Suprapubic skin (tissue), 4 donors: ENCODE measurements at regions not wholly inside any gene's neighbourhood (a gene's known extent, or its start where the extent isn't known, plus 50 kb on each side); places are given as distances from the start of the nearest gene placed in this dataset.
"Not testable (repeated sequence)": the region's sequence is repeated elsewhere in the genome, so short reads cannot be mapped to it uniquely, and the experiment has no call there.

Experiments
- DNase-seq, 2 donors: peaks; one replicate each; pipeline ENCODE4 v3.0.0-alpha.2; 2019; ENCODE audit warnings: low spot score in 2 of 2
- H3K27ac ChIP-seq: fragments of 200-600 bp; sonication (generic); one replicate; pipeline ENCODE4 v1.5.1; 2019
- H3K27me3 ChIP-seq: fragments of 200-600 bp; sonication (generic); one replicate; pipeline ENCODE4 v1.5.1; 2019
- H3K36me3 ChIP-seq: fragments of 200-600 bp; sonication (generic); one replicate; pipeline ENCODE4 v1.5.1; 2019
- H3K4me1 ChIP-seq: fragments of 200-600 bp; sonication (generic); one replicate; pipeline ENCODE4 v1.5.1; 2019
- H3K4me3 ChIP-seq: fragments of 200-600 bp; sonication (generic); one replicate; pipeline ENCODE4 v1.5.1; 2019; ENCODE audit warnings: mild to moderate bottlenecking
- H3K9me3 ChIP-seq: fragments of 200-600 bp; sonication (generic); one replicate; pipeline ENCODE4 v1.5.1; 2019
- CTCF ChIP-seq, 2 donors: fragments of 200-600 bp in 1 of 2; fragments of 450-650 bp in 1 of 2; sonication (generic) in 1 of 2; IDR thresholded peaks; one replicate each; pipeline ENCODE4 v1.5.1; 2016 to 2019; ENCODE audit warnings: antibody characterized with exemption in 2 of 2, mild to moderate bottlenecking in 1 of 2, moderate library complexity in 1 of 2
- EP300 ChIP-seq: sonication (generic); formaldehyde crosslinking; IDR thresholded peaks from one replicate; pipeline ENCODE4 v1.6.1; 2017; ENCODE audit warnings: antibody characterized with exemption
- POLR2A ChIP-seq, 2 donors: fragments of 450-650 bp; IDR thresholded peaks; one replicate each; pipeline ENCODE4 v1.6.1; 2017; ENCODE audit warnings: antibody characterized with exemption in 2 of 2, mild to moderate bottlenecking in 2 of 2, moderate library complexity in 2 of 2
- POLR2AphosphoS5 ChIP-seq, 3 donors: sonication (generic); formaldehyde crosslinking; IDR thresholded peaks; one replicate each; pipeline ENCODE4 v1.6.1; 2017; ENCODE audit warnings: antibody characterized with exemption in 3 of 3
- WGBS: methylation state at CpG from one replicate; pipeline ENCODE4 v1.1.5; 2018; 5-methylcytosine and 5-hydroxymethylcytosine counted together

GRCh38 chrX:121666171-121666570, 618.8 kb downstream of the GLUD2 start:
- Histone ChIP-seq H3K36me3 (no peaks in the 10 kb centered on the region), H3K27me3 (no peaks in the 10 kb centered on the region), H3K4me3 (no peak overlapping the region), H3K27ac (no peak overlapping the region), H3K4me1 (no peaks in the 10 kb centered on the region), H3K9me3 (no peaks in the 10 kb centered on the region)
- no peak for DNase-seq
- WGBS: 55% methylated on average over 4 of the region's 4 CpGs
- TF ChIP-seq EP300 (no peak), POLR2A (IDR thresholded peaks at IDR 0.05) (no peak), CTCF (IDR thresholded peaks at IDR 0.05) (no peak), POLR2AphosphoS5 (IDR thresholded peaks at IDR 0.05) (no peak)

DNA sequence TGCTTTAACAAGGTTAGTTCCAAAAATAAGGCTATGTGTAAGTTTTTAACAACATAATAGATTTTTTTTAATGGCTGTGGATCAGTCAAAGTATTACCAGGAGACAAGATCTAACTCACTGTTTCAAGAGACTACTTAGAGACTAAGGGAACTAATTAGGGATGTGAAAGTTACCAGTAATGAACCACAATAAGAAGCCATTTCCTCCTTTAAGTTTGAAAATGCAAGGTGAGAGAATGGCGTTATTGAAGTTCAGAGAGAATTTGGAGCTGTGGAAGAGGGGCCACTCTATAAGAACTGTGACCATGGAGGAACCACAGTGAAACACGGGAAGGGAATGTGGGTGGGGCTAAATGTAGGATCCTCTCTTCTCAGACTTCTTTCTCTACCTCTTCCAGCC, 624.2 kb downstream of the GLUD2 start:
- Histone ChIP-seq H3K4me3 (no peak overlapping the region), H3K27ac (no peak overlapping the region), H3K27me3 (no peaks in the 10 kb centered on the region), H3K4me1 (no peaks in the 10 kb centered on the region), H3K36me3 (no peaks in the 10 kb centered on the region), H3K9me3 (no peaks in the 10 kb centered on the region)
- 45% methylated on average over 2 of the region's 2 CpGs for WGBS
- TF ChIP-seq EP300 (no peak), POLR2A (IDR thresholded peaks at IDR 0.05) (no peak), CTCF (IDR thresholded peaks at IDR 0.05) (no peak), POLR2AphosphoS5 (IDR thresholded peaks at IDR 0.05) (no peak)
- DNase-seq: no peak

GRCh38 chrX:121709236-121709635, 661.8 kb downstream of the GLUD2 start:
- DNase-seq, H3K4me3 ChIP-seq, H3K4me1 ChIP-seq, H3K27me3 ChIP-seq, H3K9me3 ChIP-seq, H3K27ac ChIP-seq, H3K36me3 ChIP-seq: not testable (repeated sequence)
- 29% methylated on average over 1 of the region's 1 CpG for WGBS

- TF ChIP-seq CTCF (IDR thresholded peaks at IDR 0.05): no peak
- no peak for TF ChIP-seq POLR2AphosphoS5 (IDR thresholded peaks at IDR 0.05)
- TF ChIP-seq POLR2A (IDR thresholded peaks at IDR 0.05): no peak
- TF ChIP-seq EP300: no peak
Measured at GRCh38 chrX:121733514-121733913, 686.1 kb downstream of the GLUD2 start.

GRCh38 chrX:121746105-121746504, 698.7 kb downstream of the GLUD2 start:
- no peaks in the 10 kb centered on the region for H3K4me1 ChIP-seq
- TF ChIP-seq POLR2A (IDR thresholded peaks at IDR 0.05): no peak
- no peak for TF ChIP-seq POLR2AphosphoS5 (IDR thresholded peaks at IDR 0.05)
- TF ChIP-seq CTCF (IDR thresholded peaks at IDR 0.05): no peak
- TF ChIP-seq EP300: no peak
- no peaks in the 10 kb centered on the region for H3K27me3 ChIP-seq
- WGBS: 85% methylated on average over 2 of the region's 2 CpGs
- H3K4me3 ChIP-seq: no peak overlapping the region
- no peak overlapping the region for H3K27ac ChIP-seq
- no peaks in the 10 kb centered on the region for H3K9me3 ChIP-seq
- no peak for DNase-seq
- no peaks in the 10 kb centered on the region for H3K36me3 ChIP-seq

More at GRCh38 chrX:121733514-121733913, 686.1 kb downstream of the GLUD2 start:
- Histone ChIP-seq H3K27ac (no peak overlapping the region), H3K4me1 (no peaks in the 10 kb centered on the region), H3K4me3 (no peak overlapping the region), H3K36me3 (no peaks in the 10 kb centered on the region), H3K9me3 (no peaks in the 10 kb centered on the region), H3K27me3 (no peaks in the 10 kb centered on the region)
- 79% methylated on average over 1 of the region's 1 CpG for WGBS
- DNase-seq: no peak

GRCh38 chrX:121753602-121754001, 706.2 kb downstream of the GLUD2 start:
- not testable (repeated sequence) for H3K4me3 ChIP-seq, H3K36me3 ChIP-seq, H3K9me3 ChIP-seq, DNase-seq, H3K4me1 ChIP-seq, H3K27ac ChIP-seq, H3K27me3 ChIP-seq
- 59% methylated on average over 1 of the region's 1 CpG for WGBS
